Right renal cortex interstitium (tissue), 3 donors: ENCODE measurements at regions not wholly inside any gene's neighbourhood (a gene's known extent, or its start where the extent isn't known, plus 50 kb on each side); places are given as distances from the start of the nearest gene placed in this dataset.
A peak's percentile ranks its signal among the peaks of the same experiment; 100 is the strongest.
"Not testable (repeated sequence)": the region's sequence is repeated elsewhere in the genome, so short reads cannot be mapped to it uniquely, and the experiment has no call there.

Experiments
- DNase-seq, 3 donors: peaks; one replicate each; pipeline ENCODE4 v3.0.0-alpha.2; 2013; ENCODE audit warnings: low read depth in 3 of 3, low spot score in 2 of 3

- no peak for DNase-seq
These were observed 293.4 kb upstream of the MKLN1 start for GRCh38 chr7:131034166-131034881.

GRCh38 chr7:131035088-131035770 is 292.4 kb upstream of the MKLN1 start:
- DNase-seq = no peak

DNA sequence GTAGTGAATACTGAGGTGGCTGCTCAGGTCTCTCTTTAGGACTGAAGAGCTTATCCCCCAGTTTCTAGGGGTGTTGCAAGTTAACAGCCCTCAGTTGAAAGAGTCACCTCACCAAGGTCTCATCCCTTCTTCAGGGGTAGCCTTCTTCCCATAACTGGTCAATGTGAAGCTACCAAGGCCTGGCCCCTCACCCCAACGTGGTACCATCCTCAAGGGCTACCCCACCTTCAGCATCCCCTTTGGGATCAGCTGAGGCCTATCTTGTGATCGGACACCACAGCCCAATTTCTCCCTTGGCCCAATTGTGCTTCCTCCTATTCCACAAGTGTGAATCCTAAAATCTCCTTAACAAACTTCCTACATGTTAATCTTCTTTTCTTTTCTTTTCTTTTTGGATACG is 289.5 kb upstream of the MKLN1 start:
- no peak for DNase-seq

DNA sequence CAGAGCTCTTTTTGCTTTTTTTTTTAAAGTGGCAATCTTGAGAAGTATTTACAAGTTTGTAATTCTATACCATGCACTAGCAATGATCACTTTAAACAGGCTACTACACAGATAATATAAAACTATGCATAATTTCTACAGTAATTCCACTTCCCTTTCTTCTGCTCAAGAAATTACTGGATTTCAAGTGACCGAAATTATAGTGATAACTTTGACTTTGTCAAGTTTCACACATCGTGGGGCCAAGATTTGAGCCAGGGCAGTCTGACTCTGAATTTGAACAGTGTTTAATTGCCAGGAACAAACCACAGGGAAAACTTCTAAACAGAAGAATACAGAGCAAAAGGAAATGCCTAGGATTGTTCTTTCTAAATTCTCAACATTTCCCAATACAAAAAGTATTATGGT is 288.3 kb upstream of the MKLN1 start:
- DNase-seq = no peak

GRCh38 chr7:131039836-131040235 is 287.8 kb upstream of the MKLN1 start:
- no peak for DNase-seq

- DNase-seq = peak; percentile 41 to 56 (median 55)
These were observed 287.2 kb upstream of the MKLN1 start for GRCh38 chr7:131040467-131040932.

DNA sequence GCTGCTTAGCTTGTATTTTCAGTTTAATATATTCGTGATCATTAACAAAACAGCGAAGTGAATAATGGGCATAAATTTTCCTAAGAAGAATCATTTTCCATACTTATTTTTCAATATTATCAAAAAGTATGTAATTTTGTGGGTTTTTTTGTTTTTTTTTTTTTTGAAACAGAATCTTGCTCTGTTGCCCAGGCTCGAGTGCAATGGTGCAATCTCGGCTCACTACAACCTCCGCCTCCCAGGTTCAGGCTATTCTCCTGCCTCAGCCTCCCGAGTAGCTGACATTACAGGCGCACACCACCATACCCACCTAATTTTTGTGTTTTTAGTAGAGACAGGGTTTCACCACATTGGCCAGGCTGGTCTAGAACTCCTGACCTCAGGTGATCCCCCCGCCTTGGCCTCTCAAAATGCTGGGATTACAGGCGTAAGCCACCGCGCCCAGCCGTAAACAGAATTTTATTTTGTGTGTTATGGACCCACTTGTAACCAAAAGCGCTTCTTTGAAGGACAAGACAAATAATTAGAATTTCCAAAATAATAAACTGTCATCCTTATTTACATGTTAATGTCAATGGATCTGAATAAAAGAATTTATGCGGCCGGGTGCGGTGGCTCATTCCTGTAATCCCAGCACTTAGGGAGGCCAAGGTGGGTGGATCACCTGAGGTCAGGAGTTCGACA is 286.5 kb upstream of the MKLN1 start:
- not testable (repeated sequence) for DNase-seq

- DNase-seq = no peak
These were observed 285.2 kb upstream of the MKLN1 start for GRCh38 chr7:131042269-131043160.

DNA sequence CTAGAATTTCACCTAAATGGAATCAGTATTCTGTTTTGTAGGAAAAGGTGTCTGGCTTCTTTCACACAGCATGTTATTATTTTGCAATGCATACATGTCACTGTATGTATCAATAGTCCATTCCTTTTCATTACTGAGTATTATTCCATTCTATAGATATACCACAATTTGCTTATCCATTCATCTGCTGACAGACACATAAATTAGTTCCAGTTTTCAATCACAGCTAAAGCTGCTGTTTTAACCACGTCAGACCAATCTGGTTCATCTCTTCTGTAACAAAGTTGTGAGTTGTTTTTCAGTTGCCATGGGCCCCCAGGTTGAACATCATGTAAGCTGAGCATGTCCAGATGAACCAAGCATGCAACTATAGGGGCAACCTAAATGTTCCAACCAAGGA is 282.1 kb upstream of the MKLN1 start:
- no peak for DNase-seq

DNA sequence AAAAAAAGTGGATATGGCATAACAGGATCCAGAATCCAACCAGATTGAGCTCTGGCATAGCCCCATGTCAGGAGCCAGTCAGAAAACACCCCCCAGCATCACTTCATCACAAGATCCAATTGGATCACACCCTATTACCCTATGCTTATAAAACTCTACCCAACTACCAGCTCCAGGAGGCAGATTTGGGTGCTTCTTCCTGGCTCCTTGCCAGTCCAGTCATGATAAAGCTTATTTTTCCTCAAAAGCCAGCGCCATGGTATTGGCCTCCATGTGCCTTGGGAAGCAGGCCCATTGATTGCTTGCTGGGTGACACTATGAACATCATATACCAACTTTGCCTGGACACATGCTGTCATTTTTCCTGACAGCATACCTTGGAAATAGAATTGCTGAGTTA is 281.4 kb upstream of the MKLN1 start:
- no peak for DNase-seq

GRCh38 chr7:131047651-131048304 is 279.9 kb upstream of the MKLN1 start:
- no peak for DNase-seq

- no peak for DNase-seq
These were observed 276.4 kb upstream of the MKLN1 start for GRCh38 chr7:131051304-131051703.

DNA sequence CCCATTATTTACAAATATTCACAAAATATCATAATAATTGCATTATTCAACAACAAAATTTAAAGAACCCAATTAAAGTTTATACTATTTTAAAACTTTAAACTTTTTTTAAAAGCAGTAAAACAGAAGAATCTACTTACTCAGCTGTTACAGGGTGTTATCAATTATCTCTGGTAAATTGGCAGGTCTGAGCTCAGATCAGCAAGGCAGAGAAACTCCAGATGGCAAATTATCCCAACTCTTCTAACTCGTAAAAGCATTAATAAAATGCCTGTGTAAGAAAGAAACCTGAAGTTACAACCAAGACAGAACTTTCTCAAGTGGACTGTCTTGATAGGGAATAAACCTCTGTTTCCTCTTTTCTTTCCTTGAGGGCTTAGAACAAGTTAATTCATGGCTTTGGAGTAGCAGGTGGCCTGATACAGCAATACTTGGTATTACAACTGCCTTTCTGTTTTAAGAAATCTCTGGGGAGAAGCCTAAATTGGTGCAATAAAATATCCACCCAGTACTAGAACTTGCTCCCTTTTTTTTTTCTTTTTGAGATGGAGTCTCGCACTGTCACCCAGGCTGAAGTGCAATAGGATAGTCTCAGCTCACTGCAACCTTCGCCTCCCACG is 275.3 kb upstream of the MKLN1 start:
- no peak for DNase-seq

- no peak for DNase-seq
These were observed 271.7 kb upstream of the MKLN1 start for GRCh38 chr7:131056007-131056406.

GRCh38 chr7:131057015-131057793 is 270.5 kb upstream of the MKLN1 start:
- DNase-seq = peak in 1 of 3 donors; percentile 23

DNA sequence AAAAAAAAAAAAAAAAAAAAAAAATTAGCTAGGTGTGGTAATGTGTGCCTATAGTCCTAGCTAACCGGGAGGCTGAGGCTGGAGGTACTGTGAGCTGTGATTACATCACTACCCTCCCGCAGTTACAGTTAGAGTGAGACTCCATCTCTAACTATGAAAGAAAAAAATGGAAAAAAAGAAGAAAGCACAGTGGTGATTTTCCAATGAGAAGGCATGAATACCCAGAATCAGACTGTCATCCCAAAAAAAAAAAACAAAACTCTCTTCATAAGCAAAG is 269.9 kb upstream of the MKLN1 start:
- DNase-seq = no peak

DNA sequence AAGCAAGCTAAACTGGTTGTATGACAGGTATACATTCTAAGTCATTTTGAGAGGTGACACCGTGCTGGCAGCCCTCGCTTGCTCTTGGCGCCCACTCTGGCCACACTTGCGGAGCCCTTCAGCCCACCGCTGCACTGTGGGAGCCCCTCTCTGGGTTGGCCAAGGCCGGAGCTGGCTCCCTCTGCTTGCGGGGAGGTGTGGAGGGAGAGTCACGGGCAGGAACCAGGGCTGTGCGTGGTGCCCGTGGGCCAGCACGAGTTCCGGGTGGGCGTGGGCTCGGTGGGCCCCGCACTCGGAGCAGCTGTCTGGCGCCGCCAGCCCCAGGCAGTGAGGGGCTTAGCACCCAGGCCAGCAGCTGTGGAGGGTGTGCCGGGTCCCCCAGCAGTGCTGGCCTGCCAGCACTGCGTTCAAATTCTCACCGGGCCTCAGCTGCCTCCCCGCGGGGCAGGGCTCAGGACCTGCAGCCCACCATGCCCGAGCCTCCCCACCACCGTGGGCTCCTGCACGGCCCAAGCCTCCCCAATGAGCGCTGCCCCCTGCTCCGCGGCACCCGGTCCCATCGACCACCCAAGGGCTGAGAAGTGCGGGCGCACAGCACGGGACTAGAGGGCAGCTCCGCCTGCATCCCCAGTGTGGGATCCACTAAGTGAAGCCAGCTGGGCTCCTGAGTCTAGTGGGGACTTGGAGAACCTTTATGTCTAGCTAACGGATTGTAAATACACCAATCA is 269.0 kb upstream of the MKLN1 start:
- not testable (repeated sequence) for DNase-seq

DNA sequence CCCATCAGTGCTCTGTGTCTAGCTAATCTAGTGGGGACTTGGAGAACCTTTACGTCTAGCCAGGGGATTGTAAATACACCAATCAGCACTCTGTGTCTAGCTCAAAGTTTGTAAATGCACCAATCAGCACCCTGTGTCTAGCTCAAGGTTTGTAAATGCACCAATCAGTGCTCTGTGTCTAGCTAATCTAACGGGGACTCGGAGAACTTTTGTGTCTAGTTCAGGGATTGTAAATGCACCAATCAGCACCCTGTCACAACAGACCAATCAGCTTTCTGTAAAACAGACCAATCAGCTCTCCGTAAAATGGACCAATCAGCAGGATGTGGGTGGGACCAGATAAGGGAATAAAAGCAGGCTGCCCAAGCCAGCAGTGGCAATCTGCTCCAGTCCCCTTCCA is 268.3 kb upstream of the MKLN1 start:
- DNase-seq = not testable (repeated sequence)

DNA sequence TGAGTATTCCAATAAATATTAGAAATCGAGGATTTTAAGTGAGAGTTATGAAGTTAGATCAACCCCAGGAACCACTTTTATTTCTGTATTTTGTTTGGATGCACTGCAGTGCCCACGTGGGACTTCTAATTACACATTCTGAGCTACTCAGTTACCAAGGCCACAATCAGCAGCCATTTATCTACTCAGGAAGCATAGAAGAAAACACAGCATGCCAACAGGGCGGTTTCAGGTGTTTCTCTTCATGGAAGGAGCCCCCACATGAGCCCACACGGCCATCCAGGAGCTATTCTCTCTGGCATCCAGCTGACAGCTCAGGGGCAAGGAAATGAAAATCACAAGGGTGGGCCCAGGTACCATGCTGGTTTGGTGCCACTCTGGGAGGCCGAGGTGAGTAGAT is 266.5 kb upstream of the MKLN1 start:
- DNase-seq = no peak
